ENCODE measurements at regions not wholly inside any gene's neighbourhood (a gene's known extent, or its start where the extent isn't known, plus 50 kb on each side); places are given as distances from the start of the nearest gene placed in this dataset.
"Not testable (repeated sequence)": the region's sequence is repeated elsewhere in the genome, so short reads cannot be mapped to it uniquely, and the experiment has no call there.

DNA sequence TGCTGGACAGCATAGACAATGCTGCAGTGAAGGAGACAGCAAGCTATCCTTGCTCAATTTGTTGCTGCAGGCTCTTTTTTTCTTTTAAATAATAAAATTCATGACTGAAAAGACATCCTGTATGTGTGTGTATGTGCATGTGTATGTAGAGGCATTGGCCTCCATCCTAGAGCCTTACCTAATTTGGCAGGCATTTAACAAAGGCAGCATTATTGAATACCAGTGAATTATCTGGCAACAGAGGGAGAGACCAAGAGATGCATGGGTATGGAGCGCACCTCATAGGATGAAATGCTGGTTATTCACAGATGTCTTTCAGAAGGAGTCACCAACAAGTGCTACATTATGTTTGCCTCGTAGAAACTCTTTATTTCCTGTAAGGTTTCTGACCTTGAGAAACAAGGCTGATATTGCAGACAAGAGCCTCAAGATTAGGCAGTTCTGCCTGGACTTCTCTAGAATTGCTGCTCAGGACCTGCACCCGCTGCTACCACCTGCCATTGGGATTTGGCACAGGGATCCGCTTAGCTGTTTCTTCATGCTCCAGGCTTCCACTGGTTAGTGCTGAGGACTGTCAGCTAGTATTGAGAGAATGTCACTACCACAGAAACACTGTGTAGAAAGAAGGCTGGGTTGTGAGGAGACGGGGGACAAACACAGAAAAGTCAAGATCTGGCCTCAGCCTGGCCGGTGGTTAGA is 247.7 kb upstream of the RFX3 start:
- DNase-seq (ENCODE audit: low read depth) = no peak

DNA sequence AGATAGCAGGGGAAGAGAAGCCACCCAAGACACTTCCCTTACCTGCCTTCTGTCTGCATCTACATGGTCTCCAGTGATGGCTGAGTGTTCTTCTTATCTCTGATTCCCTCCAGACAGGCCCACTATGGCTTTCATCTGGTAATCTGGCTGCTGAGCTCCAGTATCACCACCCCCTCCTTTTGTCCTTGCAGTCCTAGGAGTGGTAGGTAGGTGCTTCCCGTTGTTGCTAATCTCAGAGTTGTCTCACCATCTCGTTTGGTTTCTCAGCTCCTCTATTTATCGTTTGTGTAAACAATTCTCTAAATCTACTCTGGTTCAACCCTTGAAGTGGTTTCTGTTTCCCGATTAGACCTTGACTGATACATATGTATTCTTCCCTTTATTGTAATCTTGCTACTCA is 243.8 kb upstream of the RFX3 start:
- DNase-seq (ENCODE audit: low read depth) = no peak

DNA sequence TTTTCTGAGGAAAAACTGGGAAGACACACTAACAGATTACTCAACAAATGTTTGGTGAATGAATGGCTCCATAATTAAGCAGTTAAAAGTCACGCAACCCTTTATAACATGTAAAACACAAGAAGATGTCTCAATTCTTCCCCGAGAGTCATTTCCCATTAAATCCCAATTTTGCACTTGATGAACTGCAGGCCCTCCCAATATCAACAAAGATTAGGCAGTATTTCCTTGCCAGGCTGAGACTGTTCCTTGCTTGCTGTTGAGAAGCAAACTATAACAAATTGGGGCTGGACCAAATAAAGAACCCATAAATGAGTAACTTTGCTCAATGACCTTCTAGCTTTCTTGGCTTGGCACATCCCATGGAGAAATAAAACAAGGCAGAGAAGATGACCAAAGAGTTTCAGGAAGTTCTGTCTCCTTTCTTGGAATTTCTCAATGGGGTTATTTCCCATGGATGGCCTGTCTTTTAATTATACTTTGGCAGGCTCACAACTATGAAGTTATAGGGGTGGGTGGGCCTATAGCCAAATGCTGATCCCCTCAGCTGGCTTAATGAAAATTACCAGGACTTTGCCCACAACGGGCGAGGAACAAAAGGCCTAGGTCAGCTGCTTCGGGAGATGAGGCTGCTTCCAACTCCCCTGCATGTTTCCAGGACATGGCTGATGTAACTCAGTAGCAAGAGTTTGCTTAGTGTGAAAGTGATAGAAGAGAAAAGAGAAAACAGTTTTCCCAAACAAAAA is 243.1 kb upstream of the RFX3 start:
- no peak for DNase-seq (ENCODE audit: low read depth)

DNA sequence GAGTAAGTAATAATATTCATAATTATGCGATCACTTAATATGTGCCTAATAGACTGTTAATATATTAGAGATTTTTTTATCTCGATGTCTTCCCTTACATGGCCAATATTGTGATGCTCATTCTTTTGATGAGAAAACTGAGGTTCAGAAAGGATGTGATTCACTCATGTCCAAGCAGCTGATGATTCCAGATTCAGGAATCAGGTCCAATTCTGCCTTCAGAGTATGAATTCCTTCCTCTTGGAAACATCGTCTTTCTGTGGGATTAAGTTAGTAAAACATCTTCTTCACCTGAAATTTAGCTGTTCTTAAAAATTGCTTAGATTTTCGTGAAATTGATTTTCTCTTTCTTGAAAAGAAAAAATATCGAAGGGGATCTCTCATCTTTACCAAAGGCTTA is 242.5 kb upstream of the RFX3 start:
- DNase-seq (ENCODE audit: low read depth) = no peak

DNA sequence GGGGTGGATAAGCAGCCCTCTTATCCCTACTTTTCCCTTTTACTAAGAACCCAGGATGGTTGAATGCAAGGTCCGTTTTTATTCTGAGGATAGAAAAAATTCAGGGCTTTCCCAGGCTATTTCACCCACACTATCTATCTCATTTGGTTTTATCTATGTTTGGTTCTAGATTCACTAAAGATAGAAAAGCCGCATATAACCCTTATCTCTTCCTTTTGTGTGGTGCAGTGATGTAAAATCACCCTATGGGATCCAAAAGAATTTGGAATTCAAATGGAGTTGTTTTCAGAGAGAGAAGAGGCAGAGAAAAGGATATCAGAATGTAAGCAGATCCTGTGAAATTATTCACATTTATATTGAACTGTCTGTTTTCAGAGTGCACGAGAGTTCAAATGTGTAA is 236.3 kb upstream of the RFX3 start:
- no peak for DNase-seq (ENCODE audit: low read depth)

DNA sequence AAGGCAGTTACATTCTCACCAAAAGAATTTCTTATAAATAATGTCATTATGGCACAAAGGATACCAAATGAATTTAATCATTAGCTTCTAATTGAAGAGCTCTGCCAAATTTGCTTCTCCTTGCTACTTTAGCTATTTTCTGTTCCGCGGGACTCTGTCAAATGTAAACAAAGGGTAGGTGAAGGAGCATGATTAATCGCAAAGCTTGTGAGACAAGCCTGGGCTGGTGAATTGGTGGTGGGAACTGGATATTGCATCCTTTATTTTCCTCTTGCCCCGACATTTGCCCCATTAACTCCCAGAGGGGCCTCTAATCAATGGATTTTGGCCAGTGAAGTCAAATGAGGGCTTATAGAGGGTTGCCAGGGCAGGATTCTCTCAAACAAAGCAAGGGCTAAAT is 234.2 kb upstream of the RFX3 start:
- no peak for DNase-seq (ENCODE audit: low read depth)

DNA sequence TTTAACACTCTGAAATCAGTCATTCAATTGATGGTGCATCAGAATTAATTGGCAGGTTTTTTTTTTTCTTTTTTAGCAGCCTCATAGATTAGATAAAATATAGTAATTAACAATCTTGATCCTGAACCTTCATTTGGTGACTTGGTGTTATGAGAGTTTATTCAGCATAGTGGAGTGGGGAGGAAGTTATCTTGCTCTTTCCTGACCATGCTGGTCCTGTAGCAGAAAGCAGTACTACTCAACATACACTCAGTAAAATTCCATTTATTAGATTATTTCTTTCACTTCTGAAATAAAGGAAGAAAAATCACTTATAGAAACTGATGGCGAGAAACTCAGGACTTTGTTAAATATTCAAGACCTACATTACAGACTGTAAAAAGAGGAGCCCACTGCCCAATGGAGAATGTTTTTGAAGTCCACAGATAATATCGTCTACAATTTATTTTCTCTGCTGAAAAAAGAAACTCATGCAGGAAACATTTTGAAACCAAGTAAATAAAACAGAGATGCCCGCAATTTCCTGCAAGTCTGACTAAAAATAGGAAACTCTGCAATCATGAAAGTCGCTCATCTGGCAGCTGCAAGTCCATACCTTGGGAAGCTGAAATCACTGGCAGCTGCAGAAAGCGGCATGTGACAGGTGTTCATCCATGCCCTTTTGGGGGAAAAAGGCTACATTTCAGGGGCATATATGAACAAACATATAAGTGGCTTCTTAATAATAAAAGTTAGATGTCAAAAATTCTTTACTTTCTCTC is 233.2 kb upstream of the RFX3 start:
- DNase-seq (ENCODE audit: low read depth) = peak; percentile 61

DNA sequence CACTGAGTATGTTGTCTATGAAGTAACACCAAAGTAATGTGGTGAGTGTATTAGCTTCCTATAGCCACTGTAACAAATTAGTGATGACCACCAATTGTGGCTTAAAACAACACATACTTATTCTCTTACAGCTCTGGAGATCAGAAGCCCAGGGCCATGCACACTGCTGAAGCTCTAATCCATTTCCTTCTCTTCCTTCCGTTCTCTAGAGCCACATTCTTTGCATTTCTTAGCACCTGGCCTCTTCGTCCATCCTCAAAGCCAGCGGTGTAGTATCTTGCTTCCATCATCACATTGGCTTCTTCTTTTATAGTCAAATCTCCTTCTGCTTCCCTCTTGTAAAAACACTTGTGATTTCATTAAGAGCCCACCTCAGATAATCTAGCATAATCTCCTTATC is 230.3 kb upstream of the RFX3 start:
- DNase-seq (ENCODE audit: low read depth) = no peak

DNA sequence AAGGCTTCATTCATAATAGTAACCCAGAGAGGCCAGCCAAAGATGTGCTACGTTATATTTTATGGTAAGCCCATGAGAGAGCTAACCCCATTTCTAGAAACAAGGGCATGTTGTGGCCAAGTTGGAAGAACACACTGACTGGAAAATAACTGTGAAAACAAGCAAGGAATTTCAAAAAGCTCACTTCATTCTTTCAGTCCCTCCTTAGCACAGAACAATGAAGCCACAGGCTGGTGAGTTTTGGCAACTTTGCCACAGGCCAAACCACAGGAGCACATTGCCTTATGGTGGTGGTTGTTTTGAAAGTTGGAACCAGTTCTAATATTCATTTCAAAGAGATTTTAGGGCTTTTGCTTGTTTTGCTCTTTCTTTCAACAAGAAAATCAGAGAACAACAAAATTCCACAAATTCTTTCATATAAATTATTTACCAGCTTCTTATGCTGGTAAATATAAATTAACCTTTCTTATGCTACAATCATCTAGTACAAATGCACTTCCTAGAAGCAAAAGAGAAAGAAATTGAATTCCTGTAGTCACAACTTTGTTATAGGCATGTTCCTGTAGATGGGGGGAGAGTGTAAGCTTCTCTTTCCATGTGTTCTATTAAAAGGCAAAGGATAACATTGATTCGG is 225.4 kb upstream of the RFX3 start:
- peak; percentile 73 for DNase-seq (ENCODE audit: low read depth)

DNA sequence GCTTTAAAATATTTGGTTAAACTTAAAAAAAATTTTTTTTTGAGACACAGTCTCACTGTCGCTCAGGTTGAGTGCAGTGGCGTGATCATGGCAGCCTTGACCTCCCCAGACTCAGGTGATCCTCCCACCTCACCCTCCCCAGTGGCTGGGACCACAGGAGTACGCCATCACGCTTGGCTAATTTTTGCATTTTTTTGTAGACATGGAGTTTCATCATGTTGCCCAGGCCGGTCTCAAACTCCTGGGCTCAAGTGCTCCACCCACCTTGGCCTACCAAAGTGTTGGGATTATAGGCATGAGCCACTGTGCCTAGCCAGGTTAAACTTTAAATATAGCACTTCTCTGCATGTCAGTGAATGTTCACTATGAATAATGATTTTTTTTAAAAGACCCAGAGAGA is 224.5 kb upstream of the RFX3 start:
- DNase-seq (ENCODE audit: low read depth) = no peak

DNA sequence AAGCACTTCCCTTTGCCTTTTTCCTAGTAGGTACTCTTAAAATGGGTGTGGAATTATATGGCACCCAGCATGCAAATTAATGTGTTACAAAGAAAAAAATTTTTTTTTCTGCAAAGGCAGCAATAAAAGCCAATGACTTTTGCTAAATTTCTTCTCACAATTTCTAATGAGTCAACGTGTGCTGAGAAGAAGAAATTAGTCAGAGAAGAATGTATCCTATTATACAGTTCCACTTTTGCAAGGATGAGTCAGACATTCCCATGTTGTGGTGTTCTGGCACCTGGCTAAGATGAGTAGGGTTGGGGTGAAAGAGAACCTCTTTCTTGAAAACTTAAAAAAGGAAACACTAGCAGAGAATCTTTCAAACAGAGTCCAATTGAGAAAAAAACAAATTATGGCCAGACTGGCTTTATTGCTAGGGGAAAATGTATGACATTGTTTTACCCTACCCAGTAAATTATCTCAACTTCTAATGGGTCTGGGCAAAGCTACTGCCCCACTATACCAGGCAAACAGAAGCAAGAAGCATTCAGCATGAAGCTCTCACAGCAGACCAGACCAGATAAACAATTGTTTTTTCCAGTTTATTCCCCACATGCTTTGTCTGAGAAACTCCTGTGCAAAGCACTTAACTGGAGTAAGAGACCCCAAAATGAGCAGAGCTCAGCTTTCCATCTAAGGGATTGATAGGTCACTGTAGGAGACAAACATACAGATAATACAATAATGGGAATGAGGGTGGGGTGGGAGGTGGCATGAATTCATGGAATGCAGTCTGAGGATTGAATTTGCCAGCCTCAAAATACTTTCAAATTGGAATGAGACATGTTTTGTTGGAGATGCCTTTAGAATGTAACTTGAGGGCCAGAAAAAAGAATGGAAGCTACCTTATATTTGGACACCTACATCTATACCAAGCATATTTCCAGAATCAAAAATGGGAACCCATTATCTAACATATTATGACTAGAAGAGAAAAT is 220.8 kb upstream of the RFX3 start:
- peak; percentile 99 for DNase-seq (ENCODE audit: low read depth)

DNA sequence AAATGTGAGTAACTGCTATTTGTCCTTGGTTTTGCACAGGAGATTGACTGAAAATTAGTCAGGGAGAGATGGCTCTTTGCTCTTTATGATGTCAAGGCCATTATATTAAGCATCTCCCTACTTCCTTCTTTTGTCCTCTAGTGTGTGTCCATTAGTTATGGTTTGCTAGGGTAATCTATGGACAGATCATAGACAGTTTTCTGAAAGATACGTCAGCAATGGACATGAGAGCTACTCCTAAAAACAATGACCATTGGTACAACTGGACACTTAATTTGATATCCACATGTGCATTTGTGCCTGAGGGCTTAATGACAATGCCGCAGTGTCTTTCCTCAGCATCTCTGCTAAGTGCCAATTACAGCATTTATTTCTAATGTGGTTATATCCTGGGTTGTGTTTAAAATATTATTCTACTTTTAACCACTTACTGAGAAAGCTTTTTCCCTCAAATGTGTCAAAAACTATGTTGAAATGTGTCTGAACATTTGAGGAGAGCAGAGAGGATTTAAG is 218.2 kb upstream of the RFX3 start:
- DNase-seq (ENCODE audit: low read depth) = no peak

DNA sequence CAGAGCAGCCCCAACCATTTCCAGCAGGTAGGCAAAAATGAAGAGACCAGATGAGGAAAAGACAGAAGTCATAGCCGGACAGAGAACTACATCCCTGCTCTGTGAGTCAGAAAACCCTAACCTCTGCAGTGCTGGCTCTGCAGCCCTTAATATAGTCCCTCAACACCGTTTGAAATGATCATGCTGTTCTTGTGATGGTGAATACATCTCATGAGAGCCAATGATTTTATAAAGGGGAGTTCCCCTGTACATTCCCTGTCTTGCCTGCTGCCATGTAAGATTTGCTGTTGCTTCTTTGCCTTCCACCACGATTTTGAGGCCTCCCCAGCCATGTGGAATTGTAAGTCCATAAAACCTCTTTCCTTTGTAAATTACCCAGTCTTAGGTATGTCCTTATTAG is 216.8 kb upstream of the RFX3 start:
- no peak for DNase-seq (ENCODE audit: low read depth)

DNA sequence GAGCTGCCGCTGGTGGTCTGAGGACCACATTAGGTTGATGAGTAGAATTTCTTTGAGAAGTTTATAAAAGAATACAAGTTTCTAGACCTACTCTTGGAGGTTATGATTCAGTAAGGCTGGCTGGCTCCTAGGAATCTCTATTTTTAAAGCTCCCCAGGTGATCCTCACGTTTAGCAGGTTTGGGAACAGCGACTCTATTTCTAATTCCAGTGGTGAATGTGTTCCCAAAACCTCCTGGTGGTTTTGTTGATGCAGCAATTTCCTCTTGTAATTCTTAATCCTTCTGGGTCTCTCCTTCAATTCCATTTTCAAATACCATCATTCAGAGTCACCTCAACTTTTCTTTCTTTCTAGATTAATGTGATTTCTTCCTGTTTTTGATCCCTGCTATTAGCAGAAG is 215.9 kb upstream of the RFX3 start:
- DNase-seq (ENCODE audit: low read depth) = no peak

DNA sequence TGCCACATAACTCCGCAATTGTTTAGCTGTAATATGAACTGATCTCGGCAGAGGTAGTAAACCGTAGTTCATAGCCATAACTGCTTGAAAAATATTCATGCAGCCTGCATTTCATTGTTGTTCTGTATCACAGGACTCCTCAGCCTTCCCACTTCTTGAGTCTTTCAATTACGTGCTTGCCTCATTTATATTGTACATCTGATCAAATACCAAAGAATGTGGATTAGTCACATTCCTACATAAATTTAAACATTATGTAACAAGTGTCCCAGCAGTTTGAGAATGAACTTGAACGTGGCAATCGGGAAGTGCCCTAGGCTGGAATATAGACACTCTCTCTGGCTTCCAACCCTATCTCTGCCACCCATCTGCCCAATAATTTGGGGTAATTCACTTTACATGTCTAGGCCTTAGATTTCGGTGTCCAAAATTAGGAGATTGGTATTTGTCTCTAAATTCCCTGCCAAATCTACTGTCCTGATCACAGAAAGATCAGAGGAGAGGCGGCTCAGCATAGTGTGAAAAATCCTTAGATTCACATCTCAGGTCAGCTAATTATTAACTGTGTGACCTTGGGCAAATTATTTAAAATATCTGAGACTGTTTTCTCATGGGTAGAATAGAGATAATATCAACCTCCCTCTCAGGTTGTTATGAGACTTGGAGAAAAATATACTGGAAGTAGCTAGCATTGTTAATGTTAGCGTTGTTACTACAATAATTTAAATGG is 215.1 kb upstream of the RFX3 start:
- no peak for DNase-seq (ENCODE audit: low read depth)

DNA sequence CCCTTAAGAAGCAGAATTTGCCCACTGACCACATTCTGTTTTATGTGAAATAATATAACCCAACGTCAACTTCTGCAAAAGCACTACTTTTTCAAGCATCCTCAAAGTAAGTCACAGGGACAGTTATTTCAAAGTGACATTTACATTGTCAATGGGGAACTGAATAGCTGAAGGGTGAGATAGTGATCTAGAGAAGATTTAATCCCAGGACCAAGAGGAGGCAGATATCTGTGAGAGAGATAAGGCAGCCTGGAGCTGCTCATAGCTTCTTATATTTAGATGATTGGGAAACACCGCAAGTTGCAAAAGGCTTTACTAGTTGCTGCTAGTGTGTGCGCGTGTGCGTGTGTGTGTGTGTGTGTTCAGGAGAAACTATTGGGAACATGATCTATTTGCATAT is 210.4 kb upstream of the RFX3 start:
- no peak for DNase-seq (ENCODE audit: low read depth)

DNA sequence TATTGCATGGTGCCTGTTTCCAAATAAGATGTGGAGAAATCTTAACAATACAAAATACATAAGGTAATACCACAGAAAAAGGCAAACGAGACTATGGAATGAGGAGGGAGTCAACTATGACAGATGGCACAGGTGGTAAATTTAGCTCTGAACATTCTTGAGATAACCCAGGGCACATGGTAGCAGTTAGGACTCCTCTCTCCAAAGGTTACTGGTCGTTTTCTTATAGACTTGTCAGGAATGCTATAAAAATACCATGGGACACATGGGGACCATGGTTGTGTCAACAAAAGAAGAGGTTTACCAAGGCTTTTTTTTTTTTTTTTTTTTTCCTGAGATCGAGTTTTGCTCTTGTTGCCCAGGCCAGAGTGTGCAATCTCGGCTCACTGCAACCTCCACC is 209.4 kb upstream of the RFX3 start:
- DNase-seq (ENCODE audit: low read depth) = no peak

DNA sequence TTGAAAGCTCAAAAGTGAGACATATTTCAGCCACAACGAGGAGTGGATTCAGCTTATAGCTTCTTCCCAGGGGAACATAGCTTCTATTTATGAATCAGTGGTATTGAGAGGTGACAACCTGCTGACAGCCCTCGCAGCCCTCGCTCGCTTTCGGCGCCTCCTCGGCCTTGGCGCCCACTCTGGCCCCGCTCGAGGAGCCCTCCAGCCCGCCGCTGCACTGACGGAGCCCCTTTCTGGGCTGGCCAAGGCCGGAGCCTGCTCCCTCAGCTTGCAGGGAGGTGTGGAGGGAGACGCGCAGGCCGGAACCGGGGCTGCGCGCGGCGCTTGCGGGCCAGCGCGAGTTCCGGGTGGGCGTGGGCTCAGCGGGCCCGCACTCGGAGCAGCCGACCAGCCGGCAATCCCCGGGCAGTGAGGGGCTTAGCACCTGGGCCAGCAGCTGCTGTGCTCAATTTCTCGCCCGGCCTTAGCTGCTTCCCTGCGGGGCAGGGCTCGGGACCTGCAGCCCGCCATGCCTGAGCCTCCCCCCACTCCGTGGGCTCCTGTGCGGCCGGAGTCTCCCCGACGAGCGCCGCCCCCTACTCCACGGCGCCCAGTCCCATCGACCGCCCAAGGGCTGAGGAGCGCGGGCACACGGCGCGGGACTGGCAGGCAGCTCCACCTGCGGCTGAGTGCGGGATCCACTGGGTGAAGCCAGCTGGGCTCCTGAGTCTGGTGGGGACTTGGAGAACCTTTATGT is 207.9 kb upstream of the RFX3 start:
- DNase-seq (ENCODE audit: low read depth) = not testable (repeated sequence)

DNA sequence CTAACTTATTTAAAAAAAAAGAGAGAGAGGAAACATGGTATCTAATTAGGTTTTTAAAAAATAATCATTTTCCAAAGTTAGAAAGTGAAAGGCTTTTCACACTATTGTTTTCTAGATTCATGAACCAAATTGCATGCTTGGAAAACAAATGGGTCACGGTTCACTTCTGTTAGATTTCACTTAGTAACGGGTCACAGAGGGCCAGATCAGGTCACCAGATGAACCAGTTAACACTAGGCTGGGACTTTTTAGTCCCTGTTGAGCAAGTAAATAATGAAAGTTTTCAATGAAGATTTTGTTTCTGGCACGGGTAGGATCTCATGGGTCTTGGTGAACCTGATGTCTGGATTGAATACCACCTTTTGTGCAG is 207.2 kb upstream of the RFX3 start:
- no peak for DNase-seq (ENCODE audit: low read depth)

Data from HT1080 (cell line).